ENCODE measurements at regions not wholly inside any gene's neighbourhood (a gene's known extent, or its start where the extent isn't known, plus 50 kb on each side); places are given as distances from the start of the nearest gene placed in this dataset.

DNA sequence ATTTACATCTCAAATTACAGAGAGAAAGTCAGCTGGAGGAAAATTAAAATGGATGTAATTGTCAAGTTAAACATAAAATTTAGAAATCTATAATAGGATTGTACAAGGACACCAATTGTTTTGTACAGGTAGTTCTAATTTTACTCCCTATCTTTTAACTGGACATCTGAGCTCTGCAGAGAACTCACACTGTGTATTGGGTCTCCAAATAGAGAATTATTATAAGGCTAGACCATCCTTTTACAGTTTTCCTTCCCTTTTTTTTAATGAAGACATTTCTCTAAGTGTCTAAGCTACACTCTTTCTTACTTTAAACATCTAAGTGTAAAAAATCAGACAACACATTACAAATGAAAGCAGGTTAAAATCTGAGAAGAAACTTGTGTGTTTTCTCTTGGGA is 78.4 kb upstream of the GC start:
- ChIA-PET POLR2A (no interaction called here), CTCF (no interaction called here)
- DNase-seq (ENCODE audit: extremely low spot score) = no peak

GRCh38 chr4:71863457-71863856 is 79.6 kb upstream of the GC start:
- TF ChIP-seq SUZ12 (IDR thresholded peaks at IDR 0.05) (no peak), NFRKB (IDR thresholded peaks at IDR 0.05) (no peak), HDGF (IDR thresholded peaks at IDR 0.05; ENCODE audit: borderline replicate concordance) (no peak), LEF1 (IDR thresholded peaks at IDR 0.05; ENCODE audit: borderline replicate concordance) (no peak), TARDBP (IDR thresholded peaks at IDR 0.05) (no peak), CTBP1 (IDR thresholded peaks at IDR 0.05; ENCODE audit: borderline replicate concordance) (no peak)
- ChIA-PET CTCF (no interaction called here), POLR2A (no interaction called here)
- DNase-seq (ENCODE audit: extremely low spot score) = no peak

More for the DNA sequence above, 78.4 kb upstream of the GC start:
- no peak for TF ChIP-seq FOXA1 (IDR thresholded peaks at IDR 0.05)
- no peak for TF ChIP-seq PKNOX1 (IDR thresholded peaks at IDR 0.05)
- no peak for TF ChIP-seq ELF4 (IDR thresholded peaks at IDR 0.05)
- no peak for TF ChIP-seq FOXM1 (IDR thresholded peaks at IDR 0.05; ENCODE audit: borderline replicate concordance)
- no peak for TF ChIP-seq HDGF (IDR thresholded peaks at IDR 0.05; ENCODE audit: borderline replicate concordance)
- TF ChIP-seq LEF1 (IDR thresholded peaks at IDR 0.05; ENCODE audit: borderline replicate concordance) = no peak
- TF ChIP-seq ARNT (IDR thresholded peaks at IDR 0.05) = no peak
- TF ChIP-seq CTBP1 (IDR thresholded peaks at IDR 0.05; ENCODE audit: borderline replicate concordance) = no peak
- no peak for TF ChIP-seq FOXK2 (IDR thresholded peaks at IDR 0.05)
- TF ChIP-seq SUZ12 (IDR thresholded peaks at IDR 0.05) = no peak

DNA sequence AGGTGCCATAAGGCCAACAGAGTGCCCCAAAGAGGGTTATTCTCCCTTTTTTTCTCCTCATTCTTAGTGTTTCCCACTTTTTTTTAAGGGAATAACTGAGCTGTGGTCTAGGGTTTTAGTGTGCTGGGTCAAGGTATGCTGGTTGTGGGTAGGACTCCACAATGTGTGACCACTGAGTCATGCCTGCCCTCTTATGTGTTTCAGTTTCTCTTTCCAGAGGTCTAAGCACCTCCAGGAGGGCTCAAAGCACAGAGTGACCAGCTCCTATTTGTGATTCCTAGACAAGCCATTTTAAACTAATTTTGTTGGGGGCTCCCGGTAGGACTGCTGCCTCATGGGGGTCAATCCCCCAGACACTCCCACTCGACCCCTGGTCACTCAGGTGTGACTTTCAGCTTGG is 80.5 kb upstream of the GC start:
- DNase-seq (ENCODE audit: extremely low spot score) = no peak
- TF ChIP-seq FOXA1 (IDR thresholded peaks at IDR 0.05) (no peak), HDGF (IDR thresholded peaks at IDR 0.05; ENCODE audit: borderline replicate concordance) (no peak), L3MBTL2 (conservative IDR thresholded peaks at IDR 0.05) (no peak), FOXK2 (IDR thresholded peaks at IDR 0.05) (no peak), LEF1 (IDR thresholded peaks at IDR 0.05; ENCODE audit: borderline replicate concordance) (no peak), NFRKB (IDR thresholded peaks at IDR 0.05) (no peak), ELF4 (IDR thresholded peaks at IDR 0.05) (no peak), PKNOX1 (IDR thresholded peaks at IDR 0.05) (no peak), FOXM1 (IDR thresholded peaks at IDR 0.05; ENCODE audit: borderline replicate concordance) (no peak), SP1 (IDR thresholded peaks at IDR 0.05) (no peak), BHLHE40 (IDR thresholded peaks at IDR 0.05; ENCODE audit: borderline replicate concordance) (no peak), ZNF384 (IDR thresholded peaks at IDR 0.05) (no peak), TARDBP (IDR thresholded peaks at IDR 0.05) (no peak), CTBP1 (IDR thresholded peaks at IDR 0.05; ENCODE audit: borderline replicate concordance) (no peak), ARNT (IDR thresholded peaks at IDR 0.05) (no peak), SUZ12 (IDR thresholded peaks at IDR 0.05) (no peak)
- ChIA-PET CTCF (no interaction called here), POLR2A (no interaction called here)

DNA sequence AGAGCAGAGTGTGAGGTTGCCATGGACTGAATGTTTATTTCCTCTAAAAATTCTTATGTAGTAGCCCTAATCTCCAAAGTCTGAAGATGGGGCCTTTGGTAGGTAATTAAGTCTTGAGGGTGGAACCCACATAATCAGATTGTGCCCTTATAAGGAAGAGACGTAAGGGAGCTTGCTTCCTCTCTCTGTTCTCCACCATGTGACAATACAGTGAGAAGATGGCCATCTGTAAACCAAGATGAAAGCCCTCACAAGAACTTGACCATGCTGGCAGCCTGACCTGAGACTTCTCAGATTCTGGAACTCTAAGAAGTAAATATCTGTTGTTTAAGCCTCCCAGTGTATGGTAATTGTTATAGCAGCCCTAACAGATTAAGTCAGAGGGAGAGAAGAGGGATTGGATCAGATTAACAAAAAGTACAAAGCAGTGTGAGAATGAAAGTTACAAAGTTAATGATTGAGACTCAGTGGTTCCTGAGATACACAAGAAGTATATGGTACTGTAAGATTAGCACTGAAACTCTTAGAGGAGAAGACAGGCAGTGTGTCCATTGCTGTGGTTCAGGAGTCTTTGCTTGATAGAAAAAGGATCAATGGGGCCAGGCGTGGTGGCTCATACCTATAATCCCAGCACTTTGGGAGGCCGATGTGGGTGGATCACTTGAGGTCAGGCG is 82.5 kb upstream of the GC start:
- ChIA-PET POLR2A (no interaction called here), CTCF (no interaction called here)
- DNase-seq (ENCODE audit: extremely low spot score) = no peak
- TF ChIP-seq PKNOX1 (IDR thresholded peaks at IDR 0.05) (no peak), L3MBTL2 (conservative IDR thresholded peaks at IDR 0.05) (no peak), SP1 (IDR thresholded peaks at IDR 0.05) (no peak), FOXA1 (IDR thresholded peaks at IDR 0.05) (no peak), HDGF (IDR thresholded peaks at IDR 0.05; ENCODE audit: borderline replicate concordance) (no peak), FOXM1 (IDR thresholded peaks at IDR 0.05; ENCODE audit: borderline replicate concordance) (no peak), SUZ12 (IDR thresholded peaks at IDR 0.05) (no peak), CTBP1 (IDR thresholded peaks at IDR 0.05; ENCODE audit: borderline replicate concordance) (no peak), FOXK2 (IDR thresholded peaks at IDR 0.05) (no peak), ELF4 (IDR thresholded peaks at IDR 0.05) (no peak), BHLHE40 (IDR thresholded peaks at IDR 0.05; ENCODE audit: borderline replicate concordance) (no peak), NFRKB (IDR thresholded peaks at IDR 0.05) (no peak), TARDBP (IDR thresholded peaks at IDR 0.05) (no peak), LEF1 (IDR thresholded peaks at IDR 0.05; ENCODE audit: borderline replicate concordance) (no peak), ZNF384 (IDR thresholded peaks at IDR 0.05) (no peak)

DNA sequence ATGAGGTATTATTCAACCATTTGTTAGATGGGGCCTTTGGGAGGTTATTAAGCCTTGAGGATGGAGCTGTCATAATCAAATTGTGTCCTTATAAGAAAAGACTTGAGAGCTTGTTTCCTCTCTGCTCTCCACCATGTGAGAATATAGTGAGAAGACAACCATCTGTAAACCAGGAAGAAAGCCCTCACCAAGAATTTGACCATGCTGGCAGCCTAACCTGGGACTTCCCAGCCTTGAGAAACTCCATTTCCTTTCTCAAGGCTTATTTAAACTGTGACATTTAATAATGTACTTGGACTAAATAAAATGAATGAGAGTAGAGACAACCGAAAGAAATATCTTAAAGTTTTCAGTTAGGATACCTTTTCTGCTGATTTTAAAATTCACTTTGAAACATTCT is 83.7 kb upstream of the GC start:
- ChIA-PET CTCF (no interaction called here), POLR2A (no interaction called here)
- DNase-seq (ENCODE audit: extremely low spot score) = no peak
- TF ChIP-seq LEF1 (IDR thresholded peaks at IDR 0.05; ENCODE audit: borderline replicate concordance) = no peak
- TF ChIP-seq FOXK2 (IDR thresholded peaks at IDR 0.05) = no peak
- TF ChIP-seq FOXM1 (IDR thresholded peaks at IDR 0.05; ENCODE audit: borderline replicate concordance) = no peak
- no peak for TF ChIP-seq TARDBP (IDR thresholded peaks at IDR 0.05)
- no peak for TF ChIP-seq ZNF384 (IDR thresholded peaks at IDR 0.05)

GRCh38 chr4:71870456-71870855 is 86.6 kb upstream of the GC start:
- CTCF ChIA-PET = no interaction called here
- TF ChIP-seq ELF4 (IDR thresholded peaks at IDR 0.05) (no peak), PKNOX1 (IDR thresholded peaks at IDR 0.05) (no peak), FOXM1 (IDR thresholded peaks at IDR 0.05; ENCODE audit: borderline replicate concordance) (no peak), ZNF384 (IDR thresholded peaks at IDR 0.05) (no peak), TARDBP (IDR thresholded peaks at IDR 0.05) (no peak), LEF1 (IDR thresholded peaks at IDR 0.05; ENCODE audit: borderline replicate concordance) (no peak), NFRKB (IDR thresholded peaks at IDR 0.05) (no peak), FOXK2 (IDR thresholded peaks at IDR 0.05) (no peak), L3MBTL2 (conservative IDR thresholded peaks at IDR 0.05) (no peak), FOXA1 (IDR thresholded peaks at IDR 0.05) (no peak), CTBP1 (IDR thresholded peaks at IDR 0.05; ENCODE audit: borderline replicate concordance) (no peak), ARNT (IDR thresholded peaks at IDR 0.05) (no peak), SUZ12 (IDR thresholded peaks at IDR 0.05) (no peak), HDGF (IDR thresholded peaks at IDR 0.05; ENCODE audit: borderline replicate concordance) (no peak), BHLHE40 (IDR thresholded peaks at IDR 0.05; ENCODE audit: borderline replicate concordance) (no peak), SP1 (IDR thresholded peaks at IDR 0.05) (no peak)
- POLR2A ChIA-PET = no interaction called here
- no peak for DNase-seq (ENCODE audit: extremely low spot score)

Measured in HEK293T (cell line).